ENCODE measurements at regions not wholly inside any gene's neighbourhood (a gene's known extent, or its start where the extent isn't known, plus 50 kb on each side); places are given as distances from the start of the nearest gene placed in this dataset.

GRCh38 chr13:74074723-74075122, 59.5 kb downstream of the KLF12 start:
- Histone ChIP-seq H3K27me3 (ENCODE audit: control insufficient read depth, insufficient read depth, low read length) (no peaks in the 10 kb centered on the region), H3K79me2 (no peaks in the 10 kb centered on the region), H3K9me3 (ENCODE audit: control insufficient read depth, low read length) (no peaks in the 10 kb centered on the region), H3K4me1 (no peaks in the 10 kb centered on the region), H3K9ac (no peak overlapping the region), H3K4me3 (ENCODE audit: low read depth, low read length) (no peak overlapping the region), H3K4me2 (ENCODE audit: low read length) (no peak overlapping the region), H2AFZ (no peak overlapping the region), H3K27ac (no peak overlapping the region), H3K36me3 (ENCODE audit: control insufficient read depth, insufficient read depth, low read length) (no peaks in the 10 kb centered on the region)
- no peak for TF ChIP-seq CTCF (IDR thresholded peaks at IDR 0.05)

- Histone ChIP-seq H3K27me3 (ENCODE audit: control insufficient read depth, insufficient read depth, low read length) (no peaks in the 10 kb centered on the region), H3K9me3 (ENCODE audit: control insufficient read depth, low read length) (no peaks in the 10 kb centered on the region), H3K4me2 (ENCODE audit: low read length) (no peak overlapping the region), H3K27ac (no peak overlapping the region), H3K4me1 (no peaks in the 10 kb centered on the region), H3K79me2 (no peaks in the 10 kb centered on the region), H3K36me3 (ENCODE audit: control insufficient read depth, insufficient read depth, low read length) (no peaks in the 10 kb centered on the region), H3K4me3 (ENCODE audit: low read depth, low read length) (no peak overlapping the region), H2AFZ (no peak overlapping the region), H3K9ac (no peak overlapping the region)
- no peak for TF ChIP-seq CTCF (IDR thresholded peaks at IDR 0.05)
Observed at GRCh38 chr13:74073274-74073673, 60.9 kb downstream of the KLF12 start.

GRCh38 chr13:74070513-74070912, 63.7 kb downstream of the KLF12 start:
- Histone ChIP-seq H3K79me2 (no peaks in the 10 kb centered on the region), H3K4me1 (no peaks in the 10 kb centered on the region), H3K9ac (no peak overlapping the region), H2AFZ (no peak overlapping the region), H3K27ac (no peak overlapping the region), H3K27me3 (ENCODE audit: control insufficient read depth, insufficient read depth, low read length) (no peaks in the 10 kb centered on the region), H3K4me3 (ENCODE audit: low read depth, low read length) (no peak overlapping the region), H3K9me3 (ENCODE audit: control insufficient read depth, low read length) (no peaks in the 10 kb centered on the region), H3K36me3 (ENCODE audit: control insufficient read depth, insufficient read depth, low read length) (no peaks in the 10 kb centered on the region), H3K4me2 (ENCODE audit: low read length) (no peak overlapping the region)
- TF ChIP-seq CTCF (IDR thresholded peaks at IDR 0.05): no peak

- no peaks in the 10 kb centered on the region for H3K4me1 ChIP-seq
- H3K27me3 ChIP-seq (ENCODE audit: control insufficient read depth, insufficient read depth, low read length): no peaks in the 10 kb centered on the region
- no peak overlapping the region for H3K4me3 ChIP-seq (ENCODE audit: low read depth, low read length)
- H3K79me2 ChIP-seq: no peaks in the 10 kb centered on the region
- no peaks in the 10 kb centered on the region for H3K9me3 ChIP-seq (ENCODE audit: control insufficient read depth, low read length)
- no peak overlapping the region for H3K9ac ChIP-seq
- H3K36me3 ChIP-seq (ENCODE audit: control insufficient read depth, insufficient read depth, low read length): no peaks in the 10 kb centered on the region
- no peak overlapping the region for H3K4me2 ChIP-seq (ENCODE audit: low read length)
- TF ChIP-seq CTCF (IDR thresholded peaks at IDR 0.05): no peak
- H2AFZ ChIP-seq: no peak overlapping the region
- H3K27ac ChIP-seq: no peak overlapping the region
Observed at GRCh38 chr13:74070065-74070464, 64.1 kb downstream of the KLF12 start.

- H3K4me2 ChIP-seq (ENCODE audit: low read length): no peak overlapping the region
- H3K36me3 ChIP-seq (ENCODE audit: control insufficient read depth, insufficient read depth, low read length): no peaks in the 10 kb centered on the region
- TF ChIP-seq CTCF (IDR thresholded peaks at IDR 0.05): no peak
Observed at GRCh38 chr13:74068471-74068870, 65.7 kb downstream of the KLF12 start.

More at GRCh38 chr13:74068471-74068870, 65.7 kb downstream of the KLF12 start:
- Histone ChIP-seq H3K27ac (no peak overlapping the region), H2AFZ (no peak overlapping the region), H3K9me3 (ENCODE audit: control insufficient read depth, low read length) (no peaks in the 10 kb centered on the region), H3K79me2 (no peaks in the 10 kb centered on the region), H3K27me3 (ENCODE audit: control insufficient read depth, insufficient read depth, low read length) (no peaks in the 10 kb centered on the region), H3K4me1 (no peaks in the 10 kb centered on the region), H3K4me3 (ENCODE audit: low read depth, low read length) (no peak overlapping the region), H3K9ac (no peak overlapping the region)
